K562 (cell line): ENCODE measurements at regions not wholly inside any gene's neighbourhood (a gene's known extent, or its start where the extent isn't known, plus 50 kb on each side); places are given as distances from the start of the nearest gene placed in this dataset.

Source experiments
- ATF2 ChIP-seq: sonication (generic); formaldehyde crosslinking; IDR thresholded peaks from 2 replicates; pipeline ENCODE4 v1.8.1; 2022; ENCODE audit warnings: missing genetic modification reagents
- ATF3 ChIP-seq, 2 experiments: fragments of 450-650 bp in 1 of 2; sonication (generic) in 1 of 2; formaldehyde crosslinking in 1 of 2; IDR thresholded peaks in 1 of 2; conservative IDR thresholded peaks in 1 of 2; 2 replicates each; pipeline versions ENCODE4 v1.6.1 to v1.8.1; 2016 to 2023; ENCODE audit warnings: mild to moderate bottlenecking in 2 of 2, moderate library complexity in 2 of 2, inconsistent platforms in 1 of 2, missing genetic modification reagents in 1 of 2
- HBP1 ChIP-seq: fragments of 450-650 bp; formaldehyde crosslinking; IDR thresholded peaks from 2 replicates; pipeline ENCODE4 v1.4.0; 2022; ENCODE audit warnings: missing genetic modification characterization
- HDAC8 ChIP-seq: fragments of 450-650 bp; IDR thresholded peaks from 2 replicates; pipeline ENCODE4 v1.6.1; 2016; ENCODE audit warnings: mild to moderate bottlenecking, missing genetic modification characterization, moderate library complexity, missing compliant biosample characterization
- MNT ChIP-seq, 2 experiments: fragments of 450-650 bp; conservative IDR thresholded peaks; 2 replicates each; pipeline ENCODE4 v1.6.1; 2017; ENCODE audit warnings: mild to moderate bottlenecking in 2 of 2, moderate library complexity in 2 of 2
- NONO ChIP-seq, 2 experiments: fragments of 200-400 bp in 1 of 2; fragments of 450-650 bp in 1 of 2; formaldehyde crosslinking in 1 of 2; IDR thresholded peaks; 2 replicates each; pipeline ENCODE4 v1.6.1; 2017; ENCODE audit warnings: low read depth in 2 of 2, mild to moderate bottlenecking in 2 of 2, moderate library complexity in 2 of 2, low read length in 1 of 2
- ZBTB9 ChIP-seq: fragments of 450-650 bp; formaldehyde crosslinking; IDR thresholded peaks from 2 replicates; pipeline ENCODE4 v1.4.0; 2020; ENCODE audit warnings: mild to moderate bottlenecking, moderate library complexity
- ZFX ChIP-seq: sonication (generic); formaldehyde crosslinking; IDR thresholded peaks from 2 replicates; pipeline ENCODE4 v1.8.0; 2022; ENCODE audit warnings: mild to moderate bottlenecking, missing genetic modification reagents, moderate library complexity
- ZNF121 ChIP-seq: sonication (generic); formaldehyde crosslinking; conservative IDR thresholded peaks from 2 replicates; pipeline ENCODE4 v1.8.0; 2022; ENCODE audit warnings: missing genetic modification reagents
- ZNF316 ChIP-seq: fragments of 450-650 bp; IDR thresholded peaks from 2 replicates; pipeline ENCODE4 v1.6.1; 2016
- ZNF518B ChIP-seq: fragments of 250-450 bp; sonication (Bioruptor Pico); IDR thresholded peaks from 2 replicates; pipeline ENCODE4 v1.5.0; 2021; ENCODE audit warnings: mild to moderate bottlenecking, moderate library complexity

- TF ChIP-seq ZBTB9, result peak; percentile 95
- TF ChIP-seq HBP1 (CRISPR knock-in tag), result no peak
- no peak; a peak in 1 of 4 replicates for TF ChIP-seq MNT (conservative IDR thresholded peaks at IDR 0.05)
- TF ChIP-seq ZFX, result 0 out of 2 replicates have a peak, but pooled peaks have one; percentile 17
- no peak for TF ChIP-seq ZNF121 (CRISPR knock-in tag)
- no peak for TF ChIP-seq NONO (IDR thresholded peaks at IDR 0.05; ENCODE audit: low read depth in 2 of 2, low read length in 1 of 2)
- TF ChIP-seq ZNF316, result peak; percentile 93
- TF ChIP-seq HDAC8 (tag), result peak; percentile 61; the same call in 1 of the 2 replicates
- TF ChIP-seq ATF2, result no peak
- peak; percentile 17; the same call in 1 of the 2 replicates for TF ChIP-seq ATF3 (IDR thresholded peaks at IDR 0.05)
- TF ChIP-seq ATF3 (CRISPR knock-in tag; conservative IDR thresholded peaks at IDR 0.05), result no peak; the same call in 1 of the 2 replicates
- TF ChIP-seq ZNF518B (CRISPR knock-in tag), result no peak
Observed at GRCh38 chr6:25035512-25036435, 100.0 kb upstream of the RIPOR2 start (continued).
